Epidermal melanocyte (primary cell): ENCODE measurements at regions not wholly inside any gene's neighbourhood (a gene's known extent, or its start where the extent isn't known, plus 50 kb on each side); places are given as distances from the start of the nearest gene placed in this dataset.
A peak's percentile ranks its signal among the peaks of the same experiment; 100 is the strongest.
"Not testable (repeated sequence)": the region's sequence is repeated elsewhere in the genome, so short reads cannot be mapped to it uniquely, and the experiment has no call there.

ENCODE experiments used
- DNase-seq: peaks from one replicate; pipeline ENCODE4 v3.0.0; 2011; ENCODE audit warnings: low spot score; ENCODE audit not compliant: insufficient read length

DNA sequence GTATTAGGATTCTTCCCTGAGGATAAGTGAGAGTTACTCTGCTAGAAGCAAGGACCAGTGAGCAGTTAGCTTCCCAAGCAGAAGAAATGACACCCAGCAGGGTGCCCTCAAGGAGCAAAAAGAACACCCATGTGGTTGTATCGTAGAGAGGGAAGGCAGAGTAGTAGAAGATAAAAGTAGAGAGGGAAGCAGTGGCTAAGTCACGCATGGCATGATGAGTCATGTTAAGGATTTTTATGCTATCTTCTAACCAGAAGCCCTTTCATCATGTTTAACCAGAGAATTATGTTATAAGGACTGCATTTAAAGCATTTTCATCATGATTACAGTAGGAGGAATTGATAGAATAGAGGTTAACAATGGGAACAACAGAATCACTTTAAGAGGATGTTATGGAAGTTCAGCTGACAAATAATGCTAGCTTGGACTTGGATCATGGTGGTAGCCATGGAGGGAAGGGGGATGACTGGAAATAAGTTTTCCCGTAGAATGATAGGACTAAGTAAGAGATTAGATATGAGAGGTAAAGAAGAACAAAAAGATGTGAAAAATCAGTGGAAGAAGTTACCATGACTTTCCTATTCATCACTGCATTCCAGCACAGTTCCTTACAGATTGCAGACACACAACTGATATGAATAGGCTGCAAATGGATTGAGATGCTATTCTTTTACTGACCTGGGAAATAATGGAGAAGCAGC lies 383.5 kb upstream of the INTU start:
- no peak for DNase-seq

DNA sequence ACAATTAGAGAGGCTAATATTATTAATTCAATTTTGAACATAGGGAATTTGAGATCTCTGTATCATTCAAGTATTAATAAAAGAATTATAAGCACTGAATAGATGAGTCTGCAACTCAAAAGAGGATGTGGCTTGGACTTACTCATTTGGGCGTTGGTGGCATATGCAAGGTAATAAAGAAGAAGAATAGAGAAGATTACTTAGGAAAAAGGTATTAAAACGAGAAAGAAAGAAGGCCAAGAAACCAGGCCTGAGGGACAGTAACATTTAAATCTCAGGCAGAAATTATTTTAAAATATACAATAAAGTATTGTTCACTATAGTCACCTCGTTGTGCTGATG lies 383.0 kb upstream of the INTU start:
- no peak for DNase-seq

DNA sequence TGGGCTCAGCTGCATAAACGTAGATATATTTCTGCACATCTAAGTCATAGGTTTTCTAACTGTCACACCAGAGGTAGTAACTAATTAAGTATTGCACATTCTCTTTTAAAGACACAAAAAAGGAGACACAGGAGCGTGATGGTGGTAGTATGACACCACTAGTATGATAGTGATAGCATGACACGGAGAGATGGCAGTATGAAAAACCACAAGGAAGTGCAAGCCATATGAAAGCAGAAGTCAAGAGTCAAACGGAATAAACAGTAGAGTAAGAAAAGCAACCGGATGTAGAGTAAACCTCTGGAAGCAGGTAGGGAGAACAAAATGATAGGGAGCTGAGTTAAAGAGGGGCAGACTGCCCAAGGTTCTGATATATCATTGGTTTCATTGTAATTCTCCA lies 382.2 kb upstream of the INTU start:
- no peak for DNase-seq

DNA sequence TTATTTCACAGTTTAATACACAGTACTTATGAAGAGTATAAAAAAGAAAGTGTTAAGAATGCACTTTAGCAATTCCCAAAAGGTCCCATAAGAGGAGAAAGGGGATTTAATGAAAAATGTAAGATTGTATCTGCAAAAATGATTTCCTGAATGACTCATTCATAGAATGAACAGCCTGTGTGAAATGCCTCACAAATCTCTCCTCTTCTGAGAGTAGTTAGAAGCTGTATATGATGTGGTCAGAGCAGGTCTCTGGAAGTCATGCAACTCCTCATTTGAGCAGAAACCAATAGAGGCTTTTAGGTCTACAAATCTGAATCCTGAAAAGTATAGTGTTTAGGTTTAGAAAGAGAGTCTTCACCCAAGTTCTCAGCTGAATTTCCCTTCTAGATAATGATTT lies 381.3 kb upstream of the INTU start:
- DNase-seq: no peak

DNA sequence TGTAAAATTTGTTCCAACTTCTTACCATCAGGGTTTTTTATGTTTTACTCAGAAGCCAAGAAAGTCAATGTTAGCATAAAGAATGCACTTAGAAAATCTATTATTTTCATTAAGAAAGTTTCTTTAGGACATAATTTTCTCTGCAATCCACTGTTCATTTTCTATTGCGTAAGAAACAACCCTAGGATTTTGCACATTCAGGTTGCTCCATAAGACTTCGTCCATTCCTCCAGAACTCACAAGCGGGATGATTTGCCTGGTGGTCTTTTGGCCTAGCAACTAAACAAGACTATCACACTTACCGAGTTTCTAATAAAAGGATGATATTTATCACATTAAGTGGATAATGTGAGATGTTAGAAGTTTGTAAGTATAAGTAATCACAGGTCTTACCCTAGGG lies 376.3 kb upstream of the INTU start:
- no peak for DNase-seq

DNA sequence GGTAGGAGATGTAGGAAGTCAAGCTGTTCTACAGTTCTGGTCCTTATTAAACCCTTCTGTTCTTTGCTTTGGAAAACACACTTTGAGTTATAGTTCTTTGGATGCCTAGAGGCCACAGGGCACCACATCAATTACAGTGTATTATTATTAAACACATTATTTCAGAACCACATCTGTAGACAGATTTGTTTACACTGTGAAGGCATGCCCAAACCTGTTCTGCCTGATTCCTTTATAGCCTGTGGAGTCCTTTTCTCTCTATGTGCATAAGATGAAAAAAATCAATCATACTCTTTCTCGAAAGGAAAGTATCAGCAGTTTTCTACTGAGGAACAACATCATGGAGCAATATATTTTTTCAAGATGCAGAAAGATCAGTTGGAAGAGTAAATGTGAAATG lies 371.3 kb upstream of the INTU start:
- DNase-seq: no peak

DNA sequence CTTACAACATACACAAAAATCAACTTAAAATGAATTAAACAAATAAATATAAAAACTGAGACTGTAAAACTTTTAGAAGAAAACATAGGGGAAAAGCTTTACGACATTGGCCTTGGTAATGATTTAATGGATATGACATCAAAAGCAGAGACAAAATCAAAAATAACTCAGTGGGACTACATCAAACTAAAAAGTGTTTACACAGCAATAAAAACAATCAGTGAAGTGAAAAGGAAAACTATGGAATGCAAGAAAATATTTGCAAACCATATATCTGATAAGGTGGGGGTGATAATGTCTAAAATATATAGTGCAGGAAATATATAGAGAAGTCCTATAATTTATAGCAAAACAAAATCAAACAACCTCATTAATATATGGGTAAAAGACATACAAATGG lies 364.4 kb upstream of the INTU start:
- no peak for DNase-seq

DNA sequence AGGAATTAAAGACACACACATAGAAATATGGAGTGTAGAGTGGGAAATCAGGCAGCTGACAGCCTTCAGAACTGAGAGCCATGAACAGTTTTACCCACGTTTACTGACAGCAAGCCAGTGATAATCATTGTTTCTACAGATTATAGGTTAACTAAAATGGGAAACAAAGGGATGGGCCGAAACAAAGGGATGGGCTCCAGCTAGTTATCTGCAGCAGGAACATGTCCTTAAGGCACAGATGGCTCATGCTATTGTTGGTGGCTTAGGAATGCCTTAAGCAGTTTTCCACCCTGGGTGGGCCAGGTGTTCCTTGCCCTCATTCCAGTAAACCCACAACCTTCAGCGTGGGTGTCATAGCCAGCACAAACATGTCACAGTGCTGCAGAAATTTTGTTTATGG lies 355.7 kb upstream of the INTU start:
- not testable (repeated sequence) for DNase-seq

DNA sequence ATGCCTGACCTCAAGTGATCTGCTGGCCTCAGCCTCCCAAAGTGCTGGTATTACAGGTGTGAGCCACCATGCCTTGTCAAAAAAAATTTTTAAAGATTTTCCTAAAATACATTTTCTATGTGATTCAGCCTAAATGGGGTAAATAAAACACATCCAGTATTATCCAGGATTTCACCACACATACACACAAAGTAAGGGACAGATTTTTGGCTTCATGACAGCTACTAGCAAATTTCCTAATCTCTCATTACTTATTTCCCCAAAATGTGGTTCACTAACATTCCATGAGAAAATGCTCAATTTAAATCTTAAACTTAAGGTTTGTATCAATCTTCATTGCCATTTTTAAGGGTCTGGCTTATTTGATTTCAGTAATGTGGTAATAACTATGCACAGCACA lies 348.5 kb upstream of the INTU start:
- DNase-seq: no peak

DNA sequence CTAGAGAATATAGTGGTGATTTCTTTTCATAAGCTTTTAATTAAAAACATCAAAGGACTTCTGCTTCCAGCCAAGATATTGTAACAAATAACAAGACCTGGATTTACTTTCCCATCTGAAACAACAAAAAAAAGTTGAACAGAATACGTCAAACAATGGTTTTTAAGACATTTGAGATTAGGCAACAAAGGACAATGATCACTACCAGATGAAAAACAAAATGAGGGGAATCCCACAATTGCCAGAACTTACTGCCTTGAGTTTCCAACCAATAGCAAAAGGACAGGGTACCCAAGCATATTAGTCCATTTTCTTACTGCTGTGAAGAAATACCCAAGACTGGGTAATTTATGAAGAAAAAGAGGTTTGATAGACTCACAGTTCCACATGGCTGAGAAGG lies 341.4 kb upstream of the INTU start:
- DNase-seq: no peak

DNA sequence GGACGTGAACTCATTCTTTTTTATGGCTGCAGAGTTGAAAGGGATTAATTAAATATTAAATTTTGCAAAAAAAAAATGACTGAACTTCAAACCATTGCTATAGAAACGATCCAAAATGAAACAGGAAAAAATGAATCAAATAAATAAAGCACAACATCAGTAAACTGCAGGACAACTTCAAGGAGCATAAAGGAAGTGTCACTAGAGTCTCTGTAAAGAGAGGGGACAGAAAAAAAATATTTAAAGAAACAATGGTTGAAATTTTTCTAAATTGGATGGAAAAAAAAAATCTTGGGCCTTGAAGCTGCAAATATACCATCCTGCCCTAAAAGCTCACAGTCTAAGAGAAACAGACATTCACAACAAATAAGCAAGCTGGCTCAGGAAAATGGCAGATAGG lies 339.3 kb upstream of the INTU start:
- DNase-seq: no peak

DNA sequence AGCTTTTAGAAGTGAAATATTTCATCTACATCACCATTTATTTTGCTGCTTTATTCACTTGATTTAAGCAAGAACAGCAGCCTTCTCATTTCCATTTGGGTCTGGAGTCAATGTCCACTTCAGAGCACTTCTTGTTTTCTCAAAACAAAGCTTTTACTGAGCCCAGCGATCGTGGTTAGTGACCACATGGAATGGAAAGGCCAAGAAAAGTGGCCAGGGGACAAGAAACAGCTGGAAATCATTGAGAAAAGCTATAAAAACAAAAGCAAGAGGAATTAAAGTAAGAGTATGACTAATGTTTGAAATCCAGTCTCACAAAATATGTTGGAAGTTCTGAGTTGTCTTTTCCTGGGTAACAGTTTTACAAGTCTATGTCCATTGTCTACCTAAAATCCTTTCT lies 328.4 kb upstream of the INTU start:
- peak; percentile 46 for DNase-seq

DNA sequence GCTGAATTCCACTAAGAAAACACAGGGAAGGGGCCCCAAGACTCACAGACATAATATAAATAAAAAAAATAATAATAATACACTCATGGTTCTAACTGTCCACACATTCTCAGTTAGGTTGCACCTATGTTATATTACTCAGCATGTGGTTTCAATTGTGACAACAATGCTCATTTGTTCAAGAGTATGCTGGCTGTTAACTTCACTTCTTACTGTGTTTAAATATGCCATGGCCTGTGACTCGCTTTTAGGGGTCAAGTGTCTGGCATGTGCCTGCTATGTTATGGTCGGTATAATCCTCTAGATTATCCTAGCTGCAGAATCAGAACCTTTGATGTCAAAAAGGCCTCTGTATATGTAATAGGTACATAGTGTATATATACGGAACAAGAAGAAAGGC lies 324.8 kb upstream of the INTU start:
- DNase-seq: no peak

DNA sequence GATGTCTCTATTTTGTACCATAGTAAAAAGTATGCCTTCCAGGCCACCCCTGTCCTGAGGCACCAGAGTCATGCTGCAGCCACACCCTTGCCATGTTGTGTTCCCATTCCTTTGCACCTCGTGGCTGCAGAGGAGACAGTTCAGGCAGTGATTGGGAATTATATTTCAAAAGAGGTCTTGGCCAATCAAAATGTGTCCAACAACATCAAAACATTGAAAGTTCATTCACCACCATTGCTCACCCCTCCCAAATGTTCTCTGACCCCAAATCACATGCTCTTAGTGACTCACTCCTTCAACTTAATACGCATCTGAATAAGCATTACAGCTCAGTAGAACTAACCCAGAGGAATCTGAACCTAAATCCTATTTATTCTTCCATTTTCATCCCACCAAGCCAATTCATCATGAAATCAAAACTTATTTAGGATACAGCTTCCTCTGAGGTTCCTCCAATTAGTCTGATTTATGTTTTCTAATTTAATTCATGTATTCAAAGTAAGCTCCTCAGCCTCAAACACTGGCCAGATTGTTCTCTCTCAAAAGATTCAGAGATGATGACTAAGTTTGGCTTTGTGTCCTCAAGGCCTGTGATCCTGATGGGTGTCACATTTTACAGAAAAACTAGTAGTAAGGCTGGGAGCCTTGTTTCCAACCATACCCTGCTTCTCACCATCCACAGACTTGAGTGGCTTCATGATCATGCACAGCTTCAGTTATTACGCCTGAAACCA lies 323.2 kb upstream of the INTU start:
- no peak for DNase-seq

DNA sequence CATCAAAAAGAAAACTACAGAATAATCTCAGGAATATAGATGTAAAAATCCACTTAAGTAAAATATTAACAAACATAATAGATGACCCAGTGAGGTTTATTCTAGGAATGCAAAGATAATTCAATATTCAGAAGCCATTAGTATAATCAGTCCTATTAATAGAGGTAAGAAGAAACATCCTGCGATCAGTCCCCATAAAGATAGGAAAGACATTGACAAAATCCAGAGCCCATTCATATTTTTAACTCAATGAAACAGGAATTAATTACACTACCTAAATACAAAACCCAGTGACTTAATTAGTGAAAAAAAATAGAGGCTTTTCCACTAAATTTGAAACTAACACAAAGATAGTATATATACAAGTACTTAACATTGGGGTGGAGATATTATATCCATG lies 321.4 kb upstream of the INTU start:
- no peak for DNase-seq

DNA sequence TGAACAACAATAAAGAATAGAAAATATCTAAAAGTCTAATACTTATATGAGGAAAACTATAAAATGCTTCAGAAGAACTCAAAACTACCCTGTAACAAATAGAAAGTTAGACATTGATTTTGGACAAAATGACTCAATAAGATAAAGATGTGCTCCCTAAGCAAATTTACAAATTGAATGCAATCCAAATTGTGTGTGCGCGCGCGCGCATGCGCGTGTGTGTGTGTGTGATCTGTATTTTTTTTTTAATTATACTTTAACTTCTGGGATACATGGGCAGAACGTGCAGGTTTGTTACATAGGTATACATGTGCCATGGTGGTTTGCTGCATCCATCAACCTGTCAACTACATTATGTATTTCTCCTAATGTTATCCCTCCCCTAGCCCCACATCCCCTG lies 320.8 kb upstream of the INTU start:
- no peak for DNase-seq

DNA sequence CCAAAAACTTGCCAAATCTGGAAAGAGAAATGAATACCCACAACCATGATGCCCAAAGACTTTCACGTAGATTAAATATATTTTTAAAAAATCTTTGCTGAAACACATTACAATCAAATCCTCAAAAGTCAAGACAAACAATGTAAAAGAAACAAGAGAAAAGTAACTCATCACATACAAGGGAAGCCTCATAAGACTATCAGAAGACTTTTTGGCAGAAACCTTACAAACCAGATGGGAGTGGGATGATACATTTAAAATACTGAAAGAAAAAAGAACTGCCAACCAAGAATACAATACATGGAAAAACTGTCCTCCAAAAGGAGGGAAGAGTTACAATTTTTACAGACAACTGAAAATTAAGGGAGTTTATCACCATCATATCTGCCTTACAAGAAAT lies 319.0 kb upstream of the INTU start:
- DNase-seq: no peak

DNA sequence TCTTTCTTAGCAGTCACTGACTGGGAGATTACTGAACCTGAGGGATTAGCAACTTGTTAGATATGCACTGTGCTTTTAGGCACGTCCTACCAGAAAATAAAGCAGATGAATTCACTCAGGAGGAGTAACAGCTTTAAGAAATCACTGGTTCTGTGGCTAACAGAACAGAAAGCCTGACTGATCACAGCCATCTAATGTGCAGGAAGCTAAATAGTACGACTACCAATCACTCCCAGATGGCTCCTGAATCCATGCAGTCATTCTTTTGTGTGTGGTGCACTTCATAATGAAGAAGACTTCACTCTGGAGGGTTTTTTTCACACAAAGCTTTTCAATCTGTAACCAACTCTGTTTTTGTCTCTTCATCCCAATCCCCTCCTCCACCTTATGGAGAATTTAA lies 305.3 kb upstream of the INTU start:
- DNase-seq: no peak

DNA sequence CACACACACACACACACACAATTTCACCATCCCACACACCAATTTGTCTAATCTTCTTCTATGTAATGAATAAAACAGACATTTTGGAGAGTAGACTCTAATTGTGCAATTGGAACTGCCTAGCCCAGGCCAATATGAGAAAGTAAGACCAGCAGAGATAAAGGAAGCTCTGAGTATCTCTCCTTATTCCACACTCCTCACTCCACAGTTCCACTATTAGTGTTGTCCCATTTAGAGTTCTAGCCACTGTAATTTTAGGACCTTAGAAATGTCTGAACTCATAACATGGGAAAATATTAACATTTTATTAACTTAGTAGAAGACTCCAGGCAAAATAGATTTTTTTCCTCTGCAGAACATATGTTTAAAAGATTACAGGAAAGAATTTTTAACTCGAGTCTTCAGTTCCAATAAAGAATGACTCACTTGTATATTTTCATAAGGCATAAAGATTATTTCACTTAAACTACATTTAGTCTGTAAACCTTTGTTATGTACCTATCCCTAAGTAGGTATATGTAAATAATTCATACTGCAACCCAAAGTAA lies 297.6 kb upstream of the INTU start:
- no peak for DNase-seq

DNA sequence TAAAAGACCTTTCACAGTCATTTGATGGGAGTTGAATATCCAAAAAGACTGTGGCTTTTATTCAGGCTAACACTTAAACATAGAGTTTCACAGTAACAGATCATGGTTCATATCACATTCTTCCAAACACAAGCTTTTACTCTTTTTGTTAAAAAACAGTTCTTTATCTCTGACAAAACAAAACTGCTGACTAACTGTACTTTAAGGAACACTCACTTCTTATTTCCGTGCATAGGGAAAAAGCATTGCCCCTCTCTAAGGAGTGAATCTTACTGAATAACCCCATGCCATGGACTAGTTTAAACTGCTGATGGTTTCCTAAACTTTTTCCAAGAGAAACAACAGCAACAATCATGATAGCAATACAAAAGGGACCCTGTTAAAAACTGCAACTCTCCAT lies 297.0 kb upstream of the INTU start:
- no peak for DNase-seq

DNA sequence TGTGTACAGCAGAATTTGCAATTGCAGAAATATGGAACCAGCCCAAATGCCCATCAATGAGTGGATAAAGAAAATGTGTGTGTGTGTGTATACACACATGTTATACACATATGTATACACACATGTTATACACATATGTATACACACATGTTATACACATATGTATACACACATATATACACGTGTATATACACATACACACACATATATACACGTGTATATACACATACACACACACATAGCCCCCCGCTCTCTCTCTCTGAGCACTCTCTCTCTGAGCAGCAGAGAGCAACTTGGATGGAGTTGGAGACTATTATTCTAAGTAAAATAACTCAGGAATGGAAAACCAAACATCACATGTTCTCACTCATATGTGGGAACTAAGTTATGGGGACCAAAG lies 289.6 kb upstream of the INTU start:
- not testable (repeated sequence) for DNase-seq

DNA sequence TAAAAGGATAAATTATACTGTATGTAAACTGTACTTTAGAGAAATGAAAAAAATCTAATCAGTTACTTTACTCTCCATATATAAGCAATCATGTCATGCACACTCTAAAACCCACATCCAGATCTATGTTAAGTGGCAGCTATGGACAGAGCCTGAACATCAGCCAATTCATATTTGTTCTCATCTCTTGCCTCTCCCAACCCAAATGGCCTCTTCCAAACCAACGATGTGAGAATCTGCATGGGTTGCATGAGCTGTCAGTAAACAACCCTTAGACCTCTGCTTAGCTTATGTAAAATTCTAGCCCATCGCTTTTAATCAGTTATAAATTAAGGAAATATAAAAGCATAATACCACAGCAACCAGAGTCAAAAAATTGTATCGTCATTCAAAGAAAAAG lies 288.7 kb upstream of the INTU start:
- no peak for DNase-seq

DNA sequence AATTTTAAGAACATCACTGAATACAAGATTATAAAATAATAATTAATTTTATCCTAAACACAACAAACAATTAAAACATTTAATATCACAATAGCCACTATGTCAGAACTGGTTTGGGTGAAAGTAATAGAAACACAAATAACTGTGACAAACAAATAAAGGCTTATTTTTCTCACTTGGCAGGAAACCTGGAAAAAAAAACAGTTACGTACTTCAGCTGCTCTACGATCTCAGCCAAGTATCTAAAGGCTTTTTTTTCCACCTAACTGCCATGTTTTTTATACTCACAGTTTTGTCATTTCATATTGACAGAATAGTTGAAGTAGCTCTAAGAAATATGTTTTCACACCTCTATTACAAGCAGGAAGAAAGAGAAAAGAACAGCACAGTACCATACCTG lies 284.8 kb upstream of the INTU start:
- no peak for DNase-seq
